GM12873 (cell line): ENCODE measurements at regions not wholly inside any gene's neighbourhood (a gene's known extent, or its start where the extent isn't known, plus 50 kb on each side); places are given as distances from the start of the nearest gene placed in this dataset.

Source experiments
- CTCF ChIP-seq: IDR thresholded peaks from 2 replicates; pipeline ENCODE4 v1.5.1; 2012; ENCODE audit warnings: low read depth, mild to moderate bottlenecking, moderate library complexity, low read length, control low read depth; ENCODE audit not compliant: insufficient read depth; ENCODE audit errors: missing control alignments

- no peak for TF ChIP-seq CTCF
Observed at GRCh38 chr1:163737261-163737660, 415.5 kb downstream of the NUF2 start.

- TF ChIP-seq CTCF, result no peak
Observed at GRCh38 chr1:163744301-163744887, 422.6 kb downstream of the NUF2 start.

GRCh38 chr1:163745204-163745603 lies 423.4 kb downstream of the NUF2 start:
- TF ChIP-seq CTCF, result no peak

GRCh38 chr1:163747261-163747660 lies 425.5 kb downstream of the NUF2 start:
- no peak for TF ChIP-seq CTCF

GRCh38 chr1:163747855-163748254 lies 426.1 kb downstream of the NUF2 start:
- no peak for TF ChIP-seq CTCF

GRCh38 chr1:163758977-163759670 lies 437.4 kb downstream of the NUF2 start:
- TF ChIP-seq CTCF, result no peak

- no peak for TF ChIP-seq CTCF
Observed at GRCh38 chr1:163761898-163762297, 440.1 kb downstream of the NUF2 start.
